Glutamatergic neuron (in vitro differentiated cells): ENCODE measurements at regions not wholly inside any gene's neighbourhood (a gene's known extent, or its start where the extent isn't known, plus 50 kb on each side); places are given as distances from the start of the nearest gene placed in this dataset.

Experiments used
- DNase-seq: peaks from one replicate; pipeline ENCODE4 v3.0.0; 2022
- H3K27ac Mint-ChIP-seq: one replicate; pipeline ENCODE4 v1.8.0; 2020; ENCODE audit warnings: mild to moderate bottlenecking, mixed read lengths, inconsistent platforms; ENCODE audit not compliant: unreplicated experiment
- H3K27me3 Mint-ChIP-seq: one replicate; pipeline ENCODE4 v1.8.0; 2020; ENCODE audit warnings: mild to moderate bottlenecking, moderate library complexity, mixed read lengths, inconsistent platforms; ENCODE audit not compliant: unreplicated experiment
- H3K36me3 Mint-ChIP-seq: one replicate; pipeline ENCODE4 v1.8.0; 2020; ENCODE audit warnings: mild to moderate bottlenecking, mixed read lengths, inconsistent platforms; ENCODE audit not compliant: unreplicated experiment
- H3K4me1 Mint-ChIP-seq: one replicate; pipeline ENCODE4 v1.8.0; 2020; ENCODE audit warnings: mild to moderate bottlenecking, low read depth, mixed read lengths, inconsistent platforms; ENCODE audit not compliant: unreplicated experiment
- H3K4me3 Mint-ChIP-seq: one replicate; pipeline ENCODE4 v1.8.0; 2020; ENCODE audit warnings: mild to moderate bottlenecking, mixed read lengths, inconsistent platforms; ENCODE audit not compliant: unreplicated experiment
- H3K9me3 Mint-ChIP-seq: one replicate; pipeline ENCODE4 v1.8.0; 2020; ENCODE audit warnings: mild to moderate bottlenecking, moderate library complexity, mixed read lengths, inconsistent platforms; ENCODE audit not compliant: unreplicated experiment
- CTCF ChIP-seq: fragments of 200-600 bp; sonication (generic); IDR thresholded peaks from one replicate; pipeline ENCODE4 v1.5.0; 2021; ENCODE audit not compliant: partially characterized antibody, unreplicated experiment

DNA sequence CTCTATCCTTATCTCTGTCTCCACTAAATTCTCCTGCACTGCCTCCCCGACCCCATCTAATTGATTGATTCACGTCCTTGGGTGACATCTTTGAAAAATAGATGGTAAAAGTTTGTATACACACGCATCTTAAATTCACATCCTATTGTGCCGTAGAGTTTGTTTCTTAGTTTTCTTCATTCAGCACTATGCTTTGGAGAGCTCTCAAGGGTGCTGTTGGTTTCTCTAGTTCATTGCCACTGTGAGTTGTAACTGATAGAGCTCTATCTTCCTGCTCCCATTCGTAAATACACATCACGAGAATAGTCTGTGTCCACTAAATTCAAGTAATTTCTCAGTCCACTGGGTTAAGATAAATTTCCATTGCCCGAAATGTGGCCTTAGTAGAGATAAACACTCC lies 1537.4 kb downstream of the AACS start:
- Mint-ChIP-seq H3K27me3 (no peaks in the 10 kb centered on the region), H3K9me3 (peaks cover 1% of the 10 kb centered on the region), H3K27ac (no peak overlapping the region), H3K4me1 (no peaks in the 10 kb centered on the region), H3K4me3 (no peak overlapping the region), H3K36me3 (no peaks in the 10 kb centered on the region)
- DNase-seq: no peak
- no peak for TF ChIP-seq CTCF

DNA sequence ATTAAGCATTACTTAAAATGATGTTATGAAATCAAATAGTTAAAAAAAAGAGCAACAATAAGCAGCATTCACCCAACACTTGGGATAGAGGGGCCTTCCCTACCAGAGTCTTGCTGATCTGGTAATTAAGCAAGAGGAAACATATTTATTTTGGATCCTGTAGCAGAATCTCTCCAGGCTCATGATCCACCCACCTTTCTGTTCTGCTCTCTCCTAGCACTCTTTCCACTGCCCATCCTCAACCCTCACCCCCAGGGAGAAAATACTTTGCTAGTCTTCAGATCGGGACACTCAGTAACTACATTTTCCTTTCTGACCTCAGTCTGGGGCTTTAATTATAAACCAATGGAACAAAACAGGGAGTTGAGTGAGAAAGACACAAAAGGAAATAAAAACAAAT lies 1541.9 kb downstream of the AACS start:
- no peak for TF ChIP-seq CTCF
- Mint-ChIP-seq H3K27ac (no peak overlapping the region), H3K36me3 (no peaks in the 10 kb centered on the region), H3K27me3 (no peaks in the 10 kb centered on the region), H3K4me3 (no peak overlapping the region), H3K4me1 (no peaks in the 10 kb centered on the region), H3K9me3 (peaks cover 3% of the 10 kb centered on the region)
- no peak for DNase-seq

GRCh38 chr12:126607867-126608266 lies 1542.6 kb downstream of the AACS start:
- Mint-ChIP-seq H3K27me3 (no peaks in the 10 kb centered on the region), H3K36me3 (no peaks in the 10 kb centered on the region), H3K9me3 (peaks cover 3% of the 10 kb centered on the region), H3K4me1 (no peaks in the 10 kb centered on the region), H3K27ac (no peak overlapping the region), H3K4me3 (no peak overlapping the region)
- no peak for DNase-seq
- TF ChIP-seq CTCF: no peak

GRCh38 chr12:126608607-126609175 lies 1543.5 kb downstream of the AACS start:
- no peaks in the 10 kb centered on the region for H3K27me3 Mint-ChIP-seq
- no peak overlapping the region for H3K27ac Mint-ChIP-seq
- no peak for TF ChIP-seq CTCF
- H3K4me1 Mint-ChIP-seq: no peaks in the 10 kb centered on the region
- no peak for DNase-seq
- no peak overlapping the region for H3K4me3 Mint-ChIP-seq
- no peaks in the 10 kb centered on the region for H3K36me3 Mint-ChIP-seq
- H3K9me3 Mint-ChIP-seq: peaks cover 6% of the 10 kb centered on the region

GRCh38 chr12:126616441-126616840 lies 1551.2 kb downstream of the AACS start:
- no peak for DNase-seq
- Mint-ChIP-seq H3K4me1 (no peaks in the 10 kb centered on the region), H3K27me3 (no peaks in the 10 kb centered on the region), H3K27ac (no peak overlapping the region), H3K36me3 (no peaks in the 10 kb centered on the region), H3K4me3 (no peak overlapping the region), H3K9me3 (peaks cover 7% of the 10 kb centered on the region)
- TF ChIP-seq CTCF: no peak
